GM12891 (cell line): ENCODE measurements at regions not wholly inside any gene's neighbourhood (a gene's known extent, or its start where the extent isn't known, plus 50 kb on each side); places are given as distances from the start of the nearest gene placed in this dataset.
"Not testable (repeated sequence)": the region's sequence is repeated elsewhere in the genome, so short reads cannot be mapped to it uniquely, and the experiment has no call there.

Experiments
- DNase-seq: peaks from one replicate; pipeline ENCODE4 v3.0.0; 2011; ENCODE audit warnings: low spot score; ENCODE audit not compliant: insufficient read length
- FAIRE-seq: peaks from 2 replicates; lab custom pipeline; 2011; peaks lifted over from hg19 to GRCh38; lab: Jason Lieb, UNC
- PAX5 ChIP-seq: IDR thresholded peaks from 2 replicates; pipeline ENCODE4 v1.6.1; 2011; ENCODE audit warnings: low read length, moderate library complexity, mild to moderate bottlenecking; ENCODE audit not compliant: insufficient read depth, severe bottlenecking
- POLR2A ChIP-seq: IDR thresholded peaks from 2 replicates; pipeline ENCODE4 v1.6.1; 2011; ENCODE audit warnings: low read depth, low read length, control low read depth
- POLR2AphosphoS5 ChIP-seq: IDR thresholded peaks from 2 replicates; pipeline ENCODE4 v1.6.1; 2011; ENCODE audit warnings: low read depth, low read length, control low read depth
- POU2F2 ChIP-seq: IDR thresholded peaks from 2 replicates; pipeline ENCODE4 v1.6.1; 2011; ENCODE audit warnings: low read depth, mild to moderate bottlenecking, control low read depth, low read length, moderate library complexity
- SPI1 ChIP-seq: IDR thresholded peaks from 2 replicates; pipeline ENCODE4 v1.6.1; 2011; ENCODE audit warnings: low read depth, low read length, control low read depth
- TAF1 ChIP-seq: IDR thresholded peaks from 2 replicates; pipeline ENCODE4 v1.6.1; 2011; ENCODE audit warnings: low read depth, low read length, control low read depth

GRCh38 chr6:144548536-144548935 lies 263.4 kb downstream of the UTRN start:
- FAIRE-seq: no peak
- DNase-seq: no peak
- TF ChIP-seq POU2F2: no peak
- TF ChIP-seq POLR2AphosphoS5: no peak
- no peak for TF ChIP-seq TAF1
- TF ChIP-seq POLR2A: no peak
- no peak for TF ChIP-seq SPI1
- TF ChIP-seq PAX5: no peak

- TF ChIP-seq SPI1: no peak
- TF ChIP-seq POU2F2: no peak
- no peak for TF ChIP-seq PAX5
- TF ChIP-seq POLR2AphosphoS5: no peak
- no peak for TF ChIP-seq TAF1
- no peak for TF ChIP-seq POLR2A
- FAIRE-seq: no peak
- no peak for DNase-seq
These were observed 265.0 kb downstream of the UTRN start for GRCh38 chr6:144549837-144550747.

GRCh38 chr6:144551339-144551738 lies 266.2 kb downstream of the UTRN start:
- no peak for TF ChIP-seq SPI1
- no peak for TF ChIP-seq POLR2AphosphoS5
- TF ChIP-seq PAX5: no peak
- no peak for TF ChIP-seq TAF1
- no peak for TF ChIP-seq POU2F2
- TF ChIP-seq POLR2A: no peak
- no peak for DNase-seq
- no peak for FAIRE-seq

GRCh38 chr6:144555066-144555465 lies 269.9 kb downstream of the UTRN start:
- no peak for TF ChIP-seq POU2F2
- no peak for TF ChIP-seq SPI1
- TF ChIP-seq PAX5: no peak
- no peak for TF ChIP-seq POLR2AphosphoS5
- TF ChIP-seq TAF1: no peak
- no peak for TF ChIP-seq POLR2A
- no peak for DNase-seq
- no peak for FAIRE-seq

- no peak for DNase-seq
- no peak for FAIRE-seq
- no peak for TF ChIP-seq POU2F2
- no peak for TF ChIP-seq TAF1
- TF ChIP-seq PAX5: no peak
These were observed 274.9 kb downstream of the UTRN start for GRCh38 chr6:144559865-144560593.

- DNase-seq: no peak
- no peak for FAIRE-seq
- TF ChIP-seq POLR2A (no peak), SPI1 (no peak), PAX5 (no peak), POU2F2 (no peak), POLR2AphosphoS5 (no peak), TAF1 (no peak)
These were observed 276.4 kb downstream of the UTRN start for GRCh38 chr6:144561455-144562043.

- no peak for DNase-seq
- FAIRE-seq: no peak
- no peak for TF ChIP-seq SPI1
- TF ChIP-seq POLR2A: no peak
- TF ChIP-seq PAX5: no peak
- no peak for TF ChIP-seq POLR2AphosphoS5
- TF ChIP-seq TAF1: no peak
- TF ChIP-seq POU2F2: no peak
These were observed 279.1 kb downstream of the UTRN start for GRCh38 chr6:144564202-144564601.

GRCh38 chr6:144566868-144567615 lies 281.9 kb downstream of the UTRN start:
- TF ChIP-seq POLR2AphosphoS5: no peak
- no peak for TF ChIP-seq SPI1
- no peak for TF ChIP-seq TAF1
- TF ChIP-seq PAX5: no peak
- TF ChIP-seq POU2F2: no peak
- no peak for TF ChIP-seq POLR2A
- no peak for DNase-seq
- FAIRE-seq: no peak

- no peak for DNase-seq
- no peak for TF ChIP-seq TAF1
- TF ChIP-seq SPI1: no peak
- TF ChIP-seq POLR2AphosphoS5: no peak
- no peak for TF ChIP-seq POU2F2
- no peak for TF ChIP-seq PAX5
- TF ChIP-seq POLR2A: no peak
- no peak for FAIRE-seq
These were observed 283.1 kb downstream of the UTRN start for GRCh38 chr6:144568241-144568640.

GRCh38 chr6:144572541-144572940 lies 287.4 kb downstream of the UTRN start:
- not testable (repeated sequence) for DNase-seq, FAIRE-seq
